Endothelial cell of umbilical vein (primary cell): ENCODE measurements at regions not wholly inside any gene's neighbourhood (a gene's known extent, or its start where the extent isn't known, plus 50 kb on each side); places are given as distances from the start of the nearest gene placed in this dataset.

Experiments
- BruUV-seq: library from RNA; stranded (reverse); fragments of 400-500 nt; replicated peaks from 2 replicates; lab custom pipeline; 2021; lab: Mats Ljungman, UMichigan
- CTCF ChIA-PET: fragments of 300-600, 350-600 bp; sonication (Branson Sonifier 250); formaldehyde crosslinking; loops from one replicate; lab custom pipeline; 2021; ENCODE audit warnings: antibody characterized with exemption, inconsistent platforms; lab: Charles Lee
- POLR2A ChIA-PET: fragments of 300-600, 350-600 bp; sonication (Branson Sonifier 250); formaldehyde crosslinking; loops from one replicate; lab custom pipeline; 2021; ENCODE audit warnings: antibody characterized with exemption, inconsistent platforms; lab: Charles Lee
- DNase-seq: peaks from one replicate; pipeline ENCODE4 v3.0.0-alpha.2; 2011; ENCODE audit warnings: low read depth, low spot score
- FAIRE-seq: peaks from 2 replicates; lab custom pipeline; 2011; peaks lifted over from hg19 to GRCh38; lab: Jason Lieb, UNC
- H2AFZ ChIP-seq: 2 replicates; pipeline ENCODE4 v1.6.0; 2012; ENCODE audit warnings: low read depth, low read length, control low read depth, inconsistent platforms
- H3K27ac ChIP-seq: 2 replicates; pipeline ENCODE4 v1.5.1; 2011; ENCODE audit warnings: low read depth, mild to moderate bottlenecking, control low read depth, low read length, moderate library complexity; ENCODE audit not compliant: insufficient read depth
- H3K27me3 ChIP-seq, 2 experiments: 2 replicates each; pipeline versions ENCODE4 v1.6.0 to v1.6.1; 2011; ENCODE audit warnings: low read length in 2 of 2, mixed read lengths in 1 of 2; ENCODE audit not compliant: control insufficient read depth in 2 of 2, insufficient read depth in 2 of 2
- H3K36me3 ChIP-seq, 2 experiments: 2 replicates in 1 of 2; 3 replicates in 1 of 2; pipeline ENCODE4 v1.5.1; 2011; ENCODE audit warnings: low read length in 2 of 2, mild to moderate bottlenecking in 1 of 2, moderate library complexity in 1 of 2; ENCODE audit not compliant: control insufficient read depth in 2 of 2, insufficient read depth in 2 of 2; ENCODE audit errors: extremely low read depth in 1 of 2
- H3K4me1 ChIP-seq: 3 replicates; pipeline ENCODE4 v1.5.1; 2011; ENCODE audit warnings: mild to moderate bottlenecking, low read length; ENCODE audit not compliant: control insufficient read depth, insufficient read depth; ENCODE audit errors: extremely low read depth
- H3K4me2 ChIP-seq: 2 replicates; pipeline ENCODE4 v1.6.1; 2011; ENCODE audit warnings: low read length, control low read depth, mixed read lengths; ENCODE audit not compliant: insufficient read depth
- H3K4me3 ChIP-seq, 3 experiments: fragments of 200-600 bp in 1 of 3; sonication (generic), shearing (Covaris generic) in 1 of 3; replicated peaks in 1 of 3; 2 replicates each; pipeline ENCODE4 v1.5.1; 2011 to 2016; ENCODE audit warnings: control low read depth in 3 of 3, low read length in 3 of 3, mild to moderate bottlenecking in 2 of 3, inconsistent platforms in 1 of 3, low read depth in 1 of 3, moderate library complexity in 1 of 3; ENCODE audit not compliant: insufficient read depth in 1 of 3
- H3K79me2 ChIP-seq: 2 replicates; pipeline ENCODE4 v1.6.0; 2012; ENCODE audit warnings: low read length, inconsistent platforms; ENCODE audit not compliant: control insufficient read depth, insufficient read depth
- H3K9ac ChIP-seq: replicated peaks from 2 replicates; pipeline ENCODE3; 2011; ENCODE audit warnings: low read length, control low read depth; ENCODE audit not compliant: insufficient read depth; ENCODE audit errors: extremely low read depth
- H3K9me1 ChIP-seq: replicated peaks from 3 replicates; pipeline ENCODE4 v1.6.0; 2011; ENCODE audit warnings: mild to moderate bottlenecking, low read length; ENCODE audit not compliant: control insufficient read depth, insufficient read depth; ENCODE audit errors: extremely low read depth
- H3K9me3 ChIP-seq: replicated peaks from 2 replicates; pipeline ENCODE4 v1.5.1; 2012; ENCODE audit warnings: low read length, inconsistent platforms; ENCODE audit not compliant: control insufficient read depth, insufficient read depth
- H4K20me1 ChIP-seq: replicated peaks from 2 replicates; pipeline ENCODE3; 2011; ENCODE audit warnings: mild to moderate bottlenecking, low read length; ENCODE audit not compliant: control insufficient read depth, insufficient read depth; ENCODE audit errors: extremely low read depth
- EZH2 ChIP-seq: IDR thresholded peaks from 2 replicates; pipeline ENCODE4 v1.6.1; 2012; ENCODE audit warnings: borderline replicate concordance, low read depth, mild to moderate bottlenecking, moderate library complexity, low read length, inconsistent platforms; ENCODE audit not compliant: severe bottlenecking
- FOS ChIP-seq: IDR thresholded peaks from 2 replicates; pipeline ENCODE4 v1.6.1; 2011; ENCODE audit warnings: mild to moderate bottlenecking, low read length, moderate library complexity, borderline replicate concordance; ENCODE audit not compliant: insufficient read depth
- GATA2 ChIP-seq: IDR thresholded peaks from 2 replicates; pipeline ENCODE4 v1.7.0; 2011; ENCODE audit warnings: low read depth, mild to moderate bottlenecking, moderate library complexity, mixed read lengths, low read length; ENCODE audit not compliant: insufficient read length, insufficient read depth
- JUN ChIP-seq: IDR thresholded peaks from 2 replicates; pipeline ENCODE4 v1.6.1; 2011; ENCODE audit warnings: borderline replicate concordance, low read depth; ENCODE audit not compliant: insufficient read length, insufficient read depth
- POLR2AphosphoS5 ChIP-seq: IDR thresholded peaks from 2 replicates; pipeline ENCODE4 v1.6.1; 2012; ENCODE audit warnings: low read depth, mild to moderate bottlenecking, control low read depth, low read length, moderate library complexity; ENCODE audit not compliant: insufficient read depth
- dilution Hi-C: fragments of 300-500 bp; cut with MboI; formaldehyde crosslinking; loops from one replicate; pipeline ENCODE4 v1.15.0; 2019; ENCODE audit warnings: low sequenced_read_pairs; ENCODE audit not compliant: extremely low pct_ligation_motif_present
- intact Hi-C: fragments of 100-400 bp; cut with micrococcal nuclease; formaldehyde crosslinking; loops from one replicate; pipeline ENCODE4 v1.10.0; 2022

GRCh38 chr1:64401285-64401684 is 68.6 kb upstream of the CACHD1 start:
- Histone ChIP-seq H3K4me2 (no peak overlapping the region), H3K27me3 (peaks cover 3 to 4% of the 10 kb centered on the region in 2 experiments), H3K9me3 (no peaks in the 10 kb centered on the region), H3K36me3 (no peaks in the 10 kb centered on the region), H3K9ac (no peak overlapping the region), H3K9me1 (no peaks in the 10 kb centered on the region), H4K20me1 (no peaks in the 10 kb centered on the region), H2AFZ (no peak overlapping the region), H3K79me2 (no peaks in the 10 kb centered on the region), H3K4me3 (no peak overlapping the region), H3K4me1 (no peaks in the 10 kb centered on the region), H3K27ac (no peak overlapping the region)
- intact Hi-C loops: no loop called here
- dilution Hi-C loops: no loop called here
- TF ChIP-seq FOS: no peak
- no peak for TF ChIP-seq JUN
- TF ChIP-seq POLR2AphosphoS5: no peak
- ChIA-PET POLR2A (no interaction called here), CTCF (no interaction called here)
- FAIRE-seq (no peak), DNase-seq (no peak)
- no TSS peak for BruUV-seq

- FAIRE-seq: no peak
- no peak overlapping the region for H3K27ac ChIP-seq
- no peak overlapping the region for H3K4me3 ChIP-seq
These were observed 66.6 kb upstream of the CACHD1 start for GRCh38 chr1:64403331-64403730.

More at GRCh38 chr1:64403331-64403730, 66.6 kb upstream of the CACHD1 start:
- Histone ChIP-seq H2AFZ (no peak overlapping the region), H4K20me1 (no peaks in the 10 kb centered on the region), H3K9ac (no peak overlapping the region), H3K9me3 (no peaks in the 10 kb centered on the region), H3K36me3 (no peaks in the 10 kb centered on the region), H3K27me3 (peaks cover 3 to 6% of the 10 kb centered on the region in 2 experiments), H3K9me1 (no peaks in the 10 kb centered on the region), H3K79me2 (no peaks in the 10 kb centered on the region), H3K4me1 (no peaks in the 10 kb centered on the region), H3K4me2 (no peak overlapping the region)
- BruUV-seq: no TSS peak
- no peak for TF ChIP-seq GATA2
- no peak for TF ChIP-seq EZH2
- no peak for DNase-seq
- POLR2A ChIA-PET: no interaction called here
- intact Hi-C loops: no loop called here
- CTCF ChIA-PET: no interaction called here
- dilution Hi-C loops: no loop called here
